Ovary (tissue), 7 donors: ENCODE measurements at regions not wholly inside any gene's neighbourhood (a gene's known extent, or its start where the extent isn't known, plus 50 kb on each side); places are given as distances from the start of the nearest gene placed in this dataset.

ENCODE experiments used
- DNase-seq, 5 donors: peaks; one replicate each; pipeline ENCODE4 v3.0.0-alpha.2; 2019 to 2020
- H3K27ac ChIP-seq, 2 donors: fragments of 200-600 bp; one replicate each; pipeline versions ENCODE4 v1.5.1 to v1.8.0; 2019 to 2022
- H3K27me3 ChIP-seq: fragments of 200-600 bp; one replicate; pipeline ENCODE4 v1.8.0; 2022
- H3K36me3 ChIP-seq: fragments of 200-600 bp; sonication (generic); one replicate; pipeline ENCODE4 v1.5.1; 2019
- H3K4me1 ChIP-seq: one replicate; pipeline ENCODE4 v1.8.1; 2013; ENCODE audit warnings: mild to moderate bottlenecking, moderate library complexity; ENCODE audit not compliant: insufficient read depth
- H3K4me3 ChIP-seq: fragments of 200-600 bp; sonication (generic); one replicate; pipeline ENCODE4 v1.5.1; 2017
- H3K9me3 ChIP-seq, 2 donors: fragments of 200-600 bp in 1 of 2; sonication (generic) in 1 of 2; one replicate each; pipeline versions ENCODE4 v1.5.1 to v1.8.1; 2013 to 2019; ENCODE audit warnings: mild to moderate bottlenecking in 1 of 2, moderate library complexity in 1 of 2
- CTCF ChIP-seq, 3 donors: fragments of 450-650 bp in 2 of 3; fragments of 200-600 bp in 1 of 3; IDR thresholded peaks; one replicate each; pipeline versions ENCODE4 v1.5.1 to v1.8.0; 2016 to 2022; ENCODE audit warnings: antibody characterized with exemption in 3 of 3, mild to moderate bottlenecking in 1 of 3
- EP300 ChIP-seq: sonication (generic); formaldehyde crosslinking; IDR thresholded peaks from one replicate; pipeline ENCODE4 v1.6.1; 2017; ENCODE audit warnings: antibody characterized with exemption
- POLR2A ChIP-seq: fragments of 450-650 bp; IDR thresholded peaks from one replicate; pipeline ENCODE4 v1.6.1; 2017; ENCODE audit warnings: antibody characterized with exemption, mild to moderate bottlenecking, moderate library complexity
- WGBS, 3 donors: extraction: QIAGEN DNeasy Blood & Tissue Kit in 1 of 3; methylation state at CpG; one replicate each; pipeline versions ENCODE4 v1.1.5 to v1.1.7; 2013 to 2017; 5-methylcytosine and 5-hydroxymethylcytosine counted together
- intact Hi-C, 4 donors: fragments of 100-400 bp; cut with DNase I; formaldehyde crosslinking; loops; one replicate each; pipeline versions ENCODE4 v1.11.0 to v1.15.1; 2022 to 2023
- donor health status: DM: no; HTN: no; CAD: no; lungs with moderate emphysema.
- donor health status: DM: no; HTN: no; CAD: no.
- donor health status: Bipolar disorder and iron deficiency.
- donor health status: DM: no; HTN: no; CAD: no.
- donor health status: DM: yes; HTN: yes; CAD: no.

GRCh38 chr3:159018341-159018740 lies 216.5 kb downstream of the MFSD1 start:
- Histone ChIP-seq H3K27me3 (no peaks in the 10 kb centered on the region), H3K9me3 (no peaks in the 10 kb centered on the region), H3K27ac (no peak overlapping the region), H3K4me3 (no peak overlapping the region), H3K36me3 (no peaks in the 10 kb centered on the region), H3K4me1 (no peaks in the 10 kb centered on the region)
- intact Hi-C loops = no loop called here
- DNase-seq = no peak
- 76 to 84% (median 81%) methylated on average over 2 of the region's 2 CpGs for WGBS, 3 donors
- no peak for TF ChIP-seq CTCF (IDR thresholded peaks at IDR 0.05)
- no peak for TF ChIP-seq POLR2A
- TF ChIP-seq EP300 = no peak

- Histone ChIP-seq H3K27ac (no peak overlapping the region), H3K36me3 (no peaks in the 10 kb centered on the region), H3K4me1 (no peaks in the 10 kb centered on the region), H3K9me3 (no peaks in the 10 kb centered on the region), H3K4me3 (no peak overlapping the region), H3K27me3 (no peaks in the 10 kb centered on the region)
- intact Hi-C loops = no loop called here
- WGBS, 3 donors = 32 to 47% (median 35%) methylated on average over 2 of the region's 2 CpGs
- DNase-seq = no peak
- TF ChIP-seq EP300 = no peak
- no peak for TF ChIP-seq POLR2A
- no peak for TF ChIP-seq CTCF (IDR thresholded peaks at IDR 0.05)
Observed at GRCh38 chr3:159025733-159026132, 223.9 kb downstream of the MFSD1 start.

- H3K36me3 ChIP-seq = no peaks in the 10 kb centered on the region
- TF ChIP-seq EP300 (no peak), POLR2A (no peak), CTCF (IDR thresholded peaks at IDR 0.05) (no peak)
- intact Hi-C loops = no loop called here
- H3K4me3 ChIP-seq = no peak overlapping the region
- H3K27me3 ChIP-seq = no peaks in the 10 kb centered on the region
- DNase-seq = no peak
- no peak overlapping the region for H3K27ac ChIP-seq
- H3K4me1 ChIP-seq = no peaks in the 10 kb centered on the region
- 87 to 100% (median 92%) methylated on average over 1 of the region's 1 CpG for WGBS, 3 donors
- H3K9me3 ChIP-seq = no peaks in the 10 kb centered on the region
Observed at GRCh38 chr3:159026510-159026909, 224.7 kb downstream of the MFSD1 start.

- H3K4me3 ChIP-seq = no peak overlapping the region
- H3K4me1 ChIP-seq = no peaks in the 10 kb centered on the region
- H3K9me3 ChIP-seq = no peaks in the 10 kb centered on the region
- no peak overlapping the region for H3K27ac ChIP-seq
- H3K27me3 ChIP-seq = no peaks in the 10 kb centered on the region
- H3K36me3 ChIP-seq = no peaks in the 10 kb centered on the region
- DNase-seq = no peak
- intact Hi-C loops = no loop called here
- TF ChIP-seq POLR2A (no peak), CTCF (IDR thresholded peaks at IDR 0.05) (no peak), EP300 (no peak)
- WGBS, 3 donors = 81 to 93% (median 81%) methylated on average over 1 of the region's 1 CpG
Observed at GRCh38 chr3:159028706-159029105, 226.9 kb downstream of the MFSD1 start.
